HepG2 (cell line): ENCODE measurements at regions not wholly inside any gene's neighbourhood (a gene's known extent, or its start where the extent isn't known, plus 50 kb on each side); places are given as distances from the start of the nearest gene placed in this dataset.
"Not testable (repeated sequence)": the region's sequence is repeated elsewhere in the genome, so short reads cannot be mapped to it uniquely, and the experiment has no call there.

ENCODE experiments used
- ATAC-seq: fragments of 200-7000 bp; cut with Tn5 transposase; 3 replicates; pipeline ENCODE4 v1.9.1; 2020; ENCODE audit warnings: mild to moderate bottlenecking, moderate library complexity
- BruUV-seq: library from RNA; stranded (reverse); fragments of 400-500 nt; replicated peaks from 2 replicates; lab custom pipeline; 2021; lab: Mats Ljungman, UMichigan
- CTCF ChIA-PET: fragments of 300-600 bp; formaldehyde crosslinking; extraction: SDS; loops from one replicate; lab custom pipeline; 2021; ENCODE audit warnings: low total read pairs, inconsistent platforms, low intra/inter-chr PET ratio; lab: Yijun Ruan, JAX
- POLR2A ChIA-PET: fragments of 350-600 bp; sonication (Branson Sonifier 250); formaldehyde crosslinking; loops from one replicate; lab custom pipeline; 2020; ENCODE audit warnings: antibody characterized with exemption, inconsistent platforms; lab: Yijun Ruan, JAX
- DNase-seq: peaks from one replicate; pipeline ENCODE4 v3.0.0-alpha.2; 2015; ENCODE audit warnings: low spot score
- FAIRE-seq: peaks from 3 replicates; lab custom pipeline; 2011; peaks lifted over from hg19 to GRCh38; lab: Jason Lieb, UNC
- H2AFZ ChIP-seq: one replicate; pipeline ENCODE4 v1.6.1; 2011; ENCODE audit warnings: low read length, inconsistent platforms
- H3K27ac ChIP-seq: fragments of 300-600 bp; 3 replicates; pipeline ENCODE4 v1.8.0; 2011; ENCODE audit warnings: mixed run types, mild to moderate bottlenecking, mixed read lengths, low read length, inconsistent platforms; ENCODE audit not compliant: insufficient read depth; ENCODE audit errors: extremely low read length
- H3K27me3 ChIP-seq, 2 experiments: fragments of 200-600 bp in 1 of 2; 2 replicates in 1 of 2; 3 replicates in 1 of 2; pipeline versions ENCODE4 v1.6.0 to v1.8.0; 2011; ENCODE audit warnings: low read length in 2 of 2, mild to moderate bottlenecking in 2 of 2, moderate library complexity in 2 of 2, inconsistent platforms in 1 of 2; ENCODE audit not compliant: insufficient read depth in 2 of 2, control insufficient read depth in 1 of 2
- H3K36me3 ChIP-seq, 2 experiments: fragments of 200-600 bp in 1 of 2; replicated peaks in 1 of 2; 2 replicates in 1 of 2; 3 replicates in 1 of 2; pipeline versions ENCODE4 v1.5.1 to v1.8.0; 2011; ENCODE audit warnings: low read length in 2 of 2, inconsistent platforms in 1 of 2; ENCODE audit not compliant: insufficient read depth in 2 of 2, control insufficient read depth in 1 of 2
- H3K4me1 ChIP-seq: 2 replicates; pipeline ENCODE4 v1.5.1; 2012; ENCODE audit warnings: low read length, inconsistent platforms; ENCODE audit not compliant: insufficient read depth
- H3K4me2 ChIP-seq: 2 replicates; pipeline ENCODE4 v1.6.0; 2011; ENCODE audit warnings: low read depth, low read length, inconsistent platforms
- H3K4me3 ChIP-seq, 3 experiments: fragments of 200-600 bp in 1 of 3; sonication (generic), shearing (Covaris generic) in 1 of 3; replicated peaks in 1 of 3; 2 replicates each; pipeline ENCODE4 v1.5.1; 2011 to 2016; ENCODE audit warnings: low read length in 3 of 3, inconsistent platforms in 2 of 3, low read depth in 2 of 3, mild to moderate bottlenecking in 2 of 3, control low read depth in 1 of 3, mixed read lengths in 1 of 3; ENCODE audit not compliant: insufficient read depth in 1 of 3
- H3K79me2 ChIP-seq: one replicate; pipeline ENCODE4 v1.6.1; 2011; ENCODE audit warnings: low read length, inconsistent platforms; ENCODE audit not compliant: insufficient read depth
- H3K9ac ChIP-seq: 2 replicates; pipeline ENCODE4 v1.6.0; 2011; ENCODE audit warnings: mild to moderate bottlenecking, low read depth, low read length, inconsistent platforms; ENCODE audit not compliant: insufficient read depth
- H3K9me3 ChIP-seq: 2 replicates; pipeline ENCODE4 v1.5.1; 2012; ENCODE audit warnings: mild to moderate bottlenecking, low read length
- H4K20me1 ChIP-seq: 2 replicates; pipeline ENCODE4 v1.6.0; 2011; ENCODE audit warnings: inconsistent platforms, mild to moderate bottlenecking, low read length, moderate library complexity; ENCODE audit not compliant: insufficient read depth
- KDM2A ChIP-seq: sonication (generic); formaldehyde crosslinking; IDR thresholded peaks from 2 replicates; pipeline ENCODE4 v1.4.0; 2020; ENCODE audit warnings: low read depth, missing genetic modification reagents, borderline replicate concordance
- NFIB ChIP-seq: sonication (generic); formaldehyde crosslinking; IDR thresholded peaks from 2 replicates; pipeline ENCODE4 v1.9.0; 2021; ENCODE audit warnings: missing genetic modification reagents, mild to moderate bottlenecking, borderline replicate concordance
- POGK ChIP-seq: sonication (generic); formaldehyde crosslinking; conservative IDR thresholded peaks from 2 replicates; pipeline ENCODE4 v1.8.0; 2022; ENCODE audit warnings: mild to moderate bottlenecking, moderate library complexity, missing genetic modification reagents
- RXRA ChIP-seq: sonication (generic); formaldehyde crosslinking; IDR thresholded peaks from 2 replicates; pipeline ENCODE4 v1.5.1; 2020; ENCODE audit warnings: missing genetic modification reagents
- TARDBP ChIP-seq: sonication (generic); formaldehyde crosslinking; IDR thresholded peaks from 2 replicates; pipeline ENCODE4 v1.8.0; 2022; ENCODE audit warnings: mild to moderate bottlenecking, missing genetic modification reagents
- ZC3H4 ChIP-seq: sonication (generic); formaldehyde crosslinking; IDR thresholded peaks from 2 replicates; pipeline ENCODE4 v1.4.0; 2020; ENCODE audit warnings: missing genetic modification reagents, borderline replicate concordance
- WGBS: methylation state at CpG from one replicate; pipeline ENCODE4 v1.1.6; 2017; ENCODE audit warnings: low lambda C conversion rate; 5-methylcytosine and 5-hydroxymethylcytosine counted together
- in situ Hi-C: cut with HindIII; loops from 2 replicates; pipeline ENCODE4 v1.10.0; 2017; ENCODE audit warnings: low pct_unique_long_range_greater_than_20kb; ENCODE audit not compliant: extremely low pct_ligation_motif_present
- intact Hi-C: fragments of 100-400 bp; cut with micrococcal nuclease; formaldehyde crosslinking; loops from one replicate; pipeline ENCODE4 v1.10.0; 2022; ENCODE audit not compliant: unreplicated experiment
- TF ChIP-seq, protein P1 (sequence below): IDR thresholded peaks from 2 replicates; pipeline ENCODE4 v1.6.1; 2016; ENCODE audit warnings: missing compliant biosample characterization, missing genetic modification reagents, borderline replicate concordance
- TF ChIP-seq, protein P2 (sequence below): IDR thresholded peaks from 2 replicates; pipeline ENCODE4 v1.6.1; 2016; ENCODE audit warnings: low read depth, missing genetic modification reagents, missing compliant biosample characterization
- TF ChIP-seq, protein P3 (sequence below): sonication (generic); formaldehyde crosslinking; IDR thresholded peaks from 2 replicates; pipeline ENCODE4 v1.4.0; 2020; ENCODE audit warnings: low read depth, mild to moderate bottlenecking, missing genetic modification reagents

DNA sequence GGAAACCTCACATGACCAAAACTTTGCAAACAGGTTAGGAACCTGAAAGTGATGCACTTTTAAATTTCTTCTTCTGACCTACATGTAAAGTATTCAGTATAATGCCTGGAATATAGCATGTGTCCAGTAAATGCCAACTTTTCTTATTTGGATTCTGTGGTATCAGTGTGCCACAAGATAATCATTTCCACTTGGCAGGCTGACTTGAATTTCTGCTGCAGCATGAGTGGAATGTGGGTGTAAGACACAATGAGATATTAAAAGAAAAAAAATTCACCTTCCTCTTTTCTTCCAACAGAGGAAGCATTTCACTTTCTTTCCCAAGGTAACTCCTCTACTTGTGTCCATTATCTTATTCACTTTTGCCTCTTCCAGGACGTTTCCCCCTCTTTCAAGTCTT lies 141.9 kb upstream of the PRKD1 start:
- DNase-seq (no peak), ATAC-seq (no peak), FAIRE-seq (no peak)
- H3K79me2 ChIP-seq = no peaks in the 10 kb centered on the region
- TF ChIP-seq, protein P1, sequence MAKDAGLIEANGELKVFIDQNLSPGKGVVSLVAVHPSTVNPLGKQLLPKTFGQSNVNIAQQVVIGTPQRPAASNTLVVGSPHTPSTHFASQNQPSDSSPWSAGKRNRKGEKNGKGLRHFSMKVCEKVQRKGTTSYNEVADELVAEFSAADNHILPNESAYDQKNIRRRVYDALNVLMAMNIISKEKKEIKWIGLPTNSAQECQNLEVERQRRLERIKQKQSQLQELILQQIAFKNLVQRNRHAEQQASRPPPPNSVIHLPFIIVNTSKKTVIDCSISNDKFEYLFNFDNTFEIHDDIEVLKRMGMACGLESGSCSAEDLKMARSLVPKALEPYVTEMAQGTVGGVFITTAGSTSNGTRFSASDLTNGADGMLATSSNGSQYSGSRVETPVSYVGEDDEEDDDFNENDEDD (CRISPR knock-in tag) = no peak
- TF ChIP-seq ZC3H4 (CRISPR knock-in tag) (no peak), TARDBP (CRISPR knock-in tag) (no peak), RXRA (no peak), KDM2A (CRISPR knock-in tag) (no peak), POGK (no peak), NFIB (CRISPR knock-in tag) (no peak)
- TF ChIP-seq, protein P2, sequence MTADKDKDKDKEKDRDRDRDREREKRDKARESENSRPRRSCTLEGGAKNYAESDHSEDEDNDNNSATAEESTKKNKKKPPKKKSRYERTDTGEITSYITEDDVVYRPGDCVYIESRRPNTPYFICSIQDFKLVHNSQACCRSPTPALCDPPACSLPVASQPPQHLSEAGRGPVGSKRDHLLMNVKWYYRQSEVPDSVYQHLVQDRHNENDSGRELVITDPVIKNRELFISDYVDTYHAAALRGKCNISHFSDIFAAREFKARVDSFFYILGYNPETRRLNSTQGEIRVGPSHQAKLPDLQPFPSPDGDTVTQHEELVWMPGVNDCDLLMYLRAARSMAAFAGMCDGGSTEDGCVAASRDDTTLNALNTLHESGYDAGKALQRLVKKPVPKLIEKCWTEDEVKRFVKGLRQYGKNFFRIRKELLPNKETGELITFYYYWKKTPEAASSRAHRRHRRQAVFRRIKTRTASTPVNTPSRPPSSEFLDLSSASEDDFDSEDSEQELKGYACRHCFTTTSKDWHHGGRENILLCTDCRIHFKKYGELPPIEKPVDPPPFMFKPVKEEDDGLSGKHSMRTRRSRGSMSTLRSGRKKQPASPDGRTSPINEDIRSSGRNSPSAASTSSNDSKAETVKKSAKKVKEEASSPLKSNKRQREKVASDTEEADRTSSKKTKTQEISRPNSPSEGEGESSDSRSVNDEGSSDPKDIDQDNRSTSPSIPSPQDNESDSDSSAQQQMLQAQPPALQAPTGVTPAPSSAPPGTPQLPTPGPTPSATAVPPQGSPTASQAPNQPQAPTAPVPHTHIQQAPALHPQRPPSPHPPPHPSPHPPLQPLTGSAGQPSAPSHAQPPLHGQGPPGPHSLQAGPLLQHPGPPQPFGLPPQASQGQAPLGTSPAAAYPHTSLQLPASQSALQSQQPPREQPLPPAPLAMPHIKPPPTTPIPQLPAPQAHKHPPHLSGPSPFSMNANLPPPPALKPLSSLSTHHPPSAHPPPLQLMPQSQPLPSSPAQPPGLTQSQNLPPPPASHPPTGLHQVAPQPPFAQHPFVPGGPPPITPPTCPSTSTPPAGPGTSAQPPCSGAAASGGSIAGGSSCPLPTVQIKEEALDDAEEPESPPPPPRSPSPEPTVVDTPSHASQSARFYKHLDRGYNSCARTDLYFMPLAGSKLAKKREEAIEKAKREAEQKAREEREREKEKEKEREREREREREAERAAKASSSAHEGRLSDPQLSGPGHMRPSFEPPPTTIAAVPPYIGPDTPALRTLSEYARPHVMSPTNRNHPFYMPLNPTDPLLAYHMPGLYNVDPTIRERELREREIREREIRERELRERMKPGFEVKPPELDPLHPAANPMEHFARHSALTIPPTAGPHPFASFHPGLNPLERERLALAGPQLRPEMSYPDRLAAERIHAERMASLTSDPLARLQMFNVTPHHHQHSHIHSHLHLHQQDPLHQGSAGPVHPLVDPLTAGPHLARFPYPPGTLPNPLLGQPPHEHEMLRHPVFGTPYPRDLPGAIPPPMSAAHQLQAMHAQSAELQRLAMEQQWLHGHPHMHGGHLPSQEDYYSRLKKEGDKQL (CRISPR knock-in tag) = no peak
- TF ChIP-seq, protein P3, sequence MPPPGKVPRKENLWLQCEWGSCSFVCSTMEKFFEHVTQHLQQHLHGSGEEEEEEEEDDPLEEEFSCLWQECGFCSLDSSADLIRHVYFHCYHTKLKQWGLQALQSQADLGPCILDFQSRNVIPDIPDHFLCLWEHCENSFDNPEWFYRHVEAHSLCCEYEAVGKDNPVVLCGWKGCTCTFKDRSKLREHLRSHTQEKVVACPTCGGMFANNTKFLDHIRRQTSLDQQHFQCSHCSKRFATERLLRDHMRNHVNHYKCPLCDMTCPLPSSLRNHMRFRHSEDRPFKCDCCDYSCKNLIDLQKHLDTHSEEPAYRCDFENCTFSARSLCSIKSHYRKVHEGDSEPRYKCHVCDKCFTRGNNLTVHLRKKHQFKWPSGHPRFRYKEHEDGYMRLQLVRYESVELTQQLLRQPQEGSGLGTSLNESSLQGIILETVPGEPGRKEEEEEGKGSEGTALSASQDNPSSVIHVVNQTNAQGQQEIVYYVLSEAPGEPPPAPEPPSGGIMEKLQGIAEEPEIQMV (CRISPR knock-in tag) = no peak
- no TSS peak for BruUV-seq
- H3K4me3 ChIP-seq = no peak overlapping the region
- H3K36me3 ChIP-seq = no peaks in the 10 kb centered on the region
- H3K27me3 ChIP-seq = no peaks in the 10 kb centered on the region
- H2AFZ ChIP-seq = no peak overlapping the region
- H3K4me1 ChIP-seq = no peaks in the 10 kb centered on the region
- H3K27ac ChIP-seq = no peak overlapping the region
- no peak overlapping the region for H3K9ac ChIP-seq
- no peak overlapping the region for H3K4me2 ChIP-seq
- WGBS = under 1% methylated on average over 1 of the region's 1 CpG
- ChIA-PET CTCF (no interaction called here), POLR2A (no interaction called here)
- intact Hi-C loops (no loop called here), in situ Hi-C loops (no loop called here)
- H3K9me3 ChIP-seq = peaks cover 81% of the 10 kb centered on the region
- no peaks in the 10 kb centered on the region for H4K20me1 ChIP-seq

DNA sequence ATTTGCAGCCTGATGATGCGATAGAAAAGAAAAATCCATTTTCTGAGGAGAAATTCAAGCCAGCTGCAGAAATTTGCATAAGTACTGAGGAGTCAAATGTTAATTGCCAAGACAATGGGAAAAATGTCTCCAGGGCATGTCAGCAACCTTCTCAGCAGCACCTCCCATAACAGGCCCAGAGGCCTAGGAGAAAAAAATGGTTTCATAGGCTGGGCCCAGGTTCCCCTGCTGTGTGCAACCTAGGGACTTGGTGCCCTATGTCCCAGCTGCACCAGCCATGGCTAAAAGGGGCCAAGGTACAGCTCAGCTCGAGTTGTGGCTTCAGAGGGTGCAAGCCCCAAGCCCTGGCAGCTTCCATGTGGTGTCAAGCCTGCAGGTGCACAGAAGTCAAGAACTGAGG lies 144.8 kb upstream of the PRKD1 start:
- H3K9ac ChIP-seq, H3K79me2 ChIP-seq, POLR2A ChIA-PET, DNase-seq, in situ Hi-C loops, H4K20me1 ChIP-seq, H3K4me1 ChIP-seq, H2AFZ ChIP-seq, H3K4me3 ChIP-seq, H3K36me3 ChIP-seq, intact Hi-C loops, FAIRE-seq, BruUV-seq, H3K4me2 ChIP-seq, ATAC-seq, H3K27ac ChIP-seq, H3K27me3 ChIP-seq, CTCF ChIA-PET: not testable (repeated sequence)
- H3K9me3 ChIP-seq = peaks cover 97% of the 10 kb centered on the region
- 43% methylated on average over 2 of the region's 2 CpGs for WGBS
